IMR-90 (cell line): ENCODE measurements at regions not wholly inside any gene's neighbourhood (a gene's known extent, or its start where the extent isn't known, plus 50 kb on each side); places are given as distances from the start of the nearest gene placed in this dataset.

ENCODE experiments used
- ATAC-seq: fragments of 200-7000 bp; cut with Tn5 transposase; 2 replicates; pipeline ENCODE4 v1.9.1; 2020; ENCODE audit warnings: low read depth, mild to moderate bottlenecking, moderate library complexity
- BruUV-seq: library from RNA; stranded (reverse); fragments of 400-500 nt; replicated peaks from 2 replicates; lab custom pipeline; 2021; lab: Mats Ljungman, UMichigan
- CTCF ChIA-PET: fragments of 300-600 bp; formaldehyde crosslinking; extraction: SDS; loops from one replicate; lab custom pipeline; 2021; ENCODE audit warnings: antibody characterized with exemption; lab: Yijun Ruan, JAX
- POLR2A ChIA-PET: fragments of 300-600 bp; sonication (Branson Sonifier 250); formaldehyde crosslinking; loops from one replicate; lab custom pipeline; 2022; ENCODE audit warnings: antibody characterized with exemption; ENCODE audit not compliant: unreplicated experiment; lab: Charles Lee
- DNase-seq: peaks from one replicate; pipeline ENCODE4 v3.0.0; 2013
- H2AFZ ChIP-seq: replicated peaks from 2 replicates; pipeline ENCODE3; 2013; ENCODE audit warnings: low read length, mild to moderate bottlenecking; ENCODE audit not compliant: poor library complexity
- H2AK5ac ChIP-seq: 2 replicates; pipeline ENCODE4 v1.6.1; 2013; ENCODE audit warnings: low read depth, low read length, inconsistent platforms
- H2AK9ac ChIP-seq: replicated peaks from 2 replicates; pipeline ENCODE3; 2013; ENCODE audit warnings: mild to moderate bottlenecking, low read depth, low read length, moderate library complexity; ENCODE audit not compliant: poor library complexity
- H2BK120ac ChIP-seq: 2 replicates; pipeline ENCODE4 v1.6.1; 2013; ENCODE audit warnings: low read depth, low read length, inconsistent platforms
- H2BK15ac ChIP-seq: 3 replicates; pipeline ENCODE4 v1.6.1; 2013; ENCODE audit warnings: low read depth, low read length, inconsistent platforms
- H2BK20ac ChIP-seq: 2 replicates; pipeline ENCODE4 v1.6.1; 2013; ENCODE audit warnings: low read depth, mild to moderate bottlenecking, inconsistent platforms, low read length, moderate library complexity
- H2BK5ac ChIP-seq: 2 replicates; pipeline ENCODE4 v1.6.1; 2013; ENCODE audit warnings: mild to moderate bottlenecking, low read depth, low read length, inconsistent platforms; ENCODE audit not compliant: poor library complexity, severe bottlenecking
- H3K14ac ChIP-seq: replicated peaks from 2 replicates; pipeline ENCODE4 v1.6.1; 2013; ENCODE audit warnings: low read depth, low read length, inconsistent platforms
- H3K18ac ChIP-seq: 2 replicates; pipeline ENCODE4 v1.6.1; 2013; ENCODE audit warnings: low read depth, low read length, control low read depth
- H3K23ac ChIP-seq: 2 replicates; pipeline ENCODE4 v1.6.1; 2013; ENCODE audit warnings: low read depth, low read length, inconsistent platforms
- H3K27ac ChIP-seq: 2 replicates; pipeline ENCODE4 v1.5.1; 2013; ENCODE audit warnings: mild to moderate bottlenecking, control low read depth, low read length; ENCODE audit not compliant: insufficient read depth
- H3K27me3 ChIP-seq: 2 replicates; pipeline ENCODE4 v1.6.1; 2013; ENCODE audit warnings: low read length; ENCODE audit not compliant: control insufficient read depth, insufficient read depth
- H3K36me3 ChIP-seq: 2 replicates; pipeline ENCODE4 v1.6.1; 2013; ENCODE audit warnings: low read length, mixed read lengths; ENCODE audit not compliant: control insufficient read depth, insufficient read depth
- H3K4ac ChIP-seq: 2 replicates; pipeline ENCODE4 v1.6.1; 2013; ENCODE audit warnings: low read depth, low read length, inconsistent platforms
- H3K4me1 ChIP-seq: 2 replicates; pipeline ENCODE4 v1.6.1; 2013; ENCODE audit warnings: low read length, mixed read lengths; ENCODE audit not compliant: control insufficient read depth, insufficient read depth
- H3K4me2 ChIP-seq: 2 replicates; pipeline ENCODE4 v1.6.1; 2013; ENCODE audit warnings: low read depth, mild to moderate bottlenecking, control low read depth, low read length, moderate library complexity
- H3K4me3 ChIP-seq: 2 replicates; pipeline ENCODE4 v1.5.1; 2013; ENCODE audit warnings: low read depth, mild to moderate bottlenecking, control low read depth, low read length, moderate library complexity; ENCODE audit not compliant: insufficient read depth
- H3K56ac ChIP-seq: 2 replicates; pipeline ENCODE4 v1.6.1; 2013; ENCODE audit warnings: low read length, inconsistent platforms; ENCODE audit not compliant: insufficient read depth; ENCODE audit errors: extremely low read depth
- H3K79me1 ChIP-seq, 2 experiments: 2 replicates each; pipeline ENCODE4 v1.6.1; 2013; ENCODE audit warnings: low read length in 2 of 2, inconsistent platforms in 1 of 2, low read depth in 1 of 2
- H3K9ac ChIP-seq: 2 replicates; pipeline ENCODE4 v1.6.1; 2013; ENCODE audit warnings: low read depth, low read length, control low read depth
- H3K9me1 ChIP-seq: 2 replicates; pipeline ENCODE4 v1.6.1; 2013; ENCODE audit warnings: low read length, inconsistent platforms; ENCODE audit not compliant: insufficient read depth
- H3K9me3 ChIP-seq: 2 replicates; pipeline ENCODE4 v1.6.1; 2013; ENCODE audit warnings: low read length; ENCODE audit not compliant: control insufficient read depth, insufficient read depth
- H4K20me1 ChIP-seq: 2 replicates; pipeline ENCODE4 v1.6.1; 2013; ENCODE audit warnings: low read length, inconsistent platforms; ENCODE audit not compliant: insufficient read depth
- H4K5ac ChIP-seq: 2 replicates; pipeline ENCODE4 v1.6.1; 2013; ENCODE audit warnings: mild to moderate bottlenecking, low read depth, low read length, control low read depth
- H4K8ac ChIP-seq, 2 experiments: 2 replicates each; pipeline ENCODE4 v1.6.1; 2013; ENCODE audit warnings: low read depth in 2 of 2, low read length in 2 of 2, control low read depth in 1 of 2, inconsistent platforms in 1 of 2
- H4K91ac ChIP-seq: 2 replicates; pipeline ENCODE4 v1.6.1; 2013; ENCODE audit warnings: low read depth, low read length, inconsistent platforms; ENCODE audit not compliant: insufficient read depth
- CEBPB ChIP-seq: IDR thresholded peaks from 2 replicates; pipeline ENCODE4 v1.6.1; 2012; ENCODE audit warnings: low read depth, low read length, improper control_type of control experiment
- FOS ChIP-seq: fragments of 150-350 bp; IDR thresholded peaks from 2 replicates; pipeline ENCODE4 v1.6.1; 2016; ENCODE audit warnings: low read depth, low read length
- RAD21 ChIP-seq: IDR thresholded peaks from 2 replicates; pipeline ENCODE4 v1.6.1; 2012; ENCODE audit warnings: low read length, improper control_type of control experiment
- RFX5 ChIP-seq: IDR thresholded peaks from 2 replicates; pipeline ENCODE4 v1.8.0; 2012; ENCODE audit warnings: low read depth, mild to moderate bottlenecking, low read length, moderate library complexity
- WGBS, 2 experiments: methylation state at CpG; one replicate each; pipeline versions ENCODE4 v1.1.5 to v1.1.7; 2013; ENCODE audit warnings: missing lambda C conversion rate in 2 of 2; ENCODE audit not compliant: insufficient read length in 1 of 2; ENCODE audit errors: extremely low coverage in 2 of 2; 5-methylcytosine and 5-hydroxymethylcytosine counted together
- dilution Hi-C: fragments of 300-500 bp; cut with HindIII; formaldehyde crosslinking; loops from one replicate; pipeline ENCODE4 v1.14.3; 2018; ENCODE audit warnings: low sequenced_read_pairs; ENCODE audit not compliant: unreplicated experiment
- in situ Hi-C: fragments of 300-500 bp; cut with MboI; formaldehyde crosslinking; loops from 3 replicates; pipeline ENCODE4 v1.14.3; 2019; ENCODE audit warnings: low sequenced_read_pairs, inconsistent platforms, mixed read lengths
- intact Hi-C: fragments of 100-400 bp; cut with micrococcal nuclease; formaldehyde crosslinking; loops from 2 replicates; pipeline ENCODE4 v1.10.0; 2022

GRCh38 chr6:113320653-113321052 lies 536.5 kb upstream of the MARCKS start:
- H2BK120ac ChIP-seq, result no peak overlapping the region
- H3K18ac ChIP-seq, result no peak overlapping the region
- CTCF ChIA-PET, result interaction anchor here (0.7 to 1.0 kb wide), 3 partner anchors 9 to 223 kb away, joined by 3 to 5 read pairs (median 3); no protein-coding TSS in a partner anchor
- no peaks in the 10 kb centered on the region for H4K20me1 ChIP-seq
- no peak overlapping the region for H3K4me2 ChIP-seq
- intact Hi-C loops, result no loop called here
- H2BK5ac ChIP-seq, result no peak overlapping the region
- dilution Hi-C loops, result no loop called here
- H3K9ac ChIP-seq, result no peak overlapping the region
- H3K56ac ChIP-seq, result no peak overlapping the region
- no peak overlapping the region for H2BK20ac ChIP-seq
- H3K9me1 ChIP-seq, result no peaks in the 10 kb centered on the region
- no TSS peak for BruUV-seq
- no peak overlapping the region for H2AK5ac ChIP-seq
- H4K8ac ChIP-seq, result no peak overlapping the region
- POLR2A ChIA-PET, result no interaction called here
- H3K79me1 ChIP-seq, result no peaks in the 10 kb centered on the region
- H4K5ac ChIP-seq, result no peak overlapping the region
- H3K4me3 ChIP-seq, result no peak overlapping the region
- in situ Hi-C loops, result no loop called here
- no peaks in the 10 kb centered on the region for H3K36me3 ChIP-seq
- DNase-seq, result no peak
- H2AK9ac ChIP-seq, result no peak overlapping the region
- no peak overlapping the region for H2BK15ac ChIP-seq
- H3K4me1 ChIP-seq, result peaks cover 6% of the 10 kb centered on the region; the same call in 1 of the 2 replicates
- H3K14ac ChIP-seq, result no peak overlapping the region
- TF ChIP-seq RAD21 (no peak), RFX5 (no peak), FOS (no peak), CEBPB (no peak)
- no CpG with 5 or more reads among the region's 2 CpGs for WGBS, 2 experiments
- H3K23ac ChIP-seq, result no peak overlapping the region
- H3K27ac ChIP-seq, result no peak overlapping the region
- no peaks in the 10 kb centered on the region for H3K27me3 ChIP-seq
- no peak overlapping the region for H2AFZ ChIP-seq
- no peak overlapping the region for H3K4ac ChIP-seq
- no peaks in the 10 kb centered on the region for H3K9me3 ChIP-seq
- ATAC-seq, result no peak
- no peak overlapping the region for H4K91ac ChIP-seq
